Effector memory CD4-positive, alpha-beta T cell (primary cell): ENCODE measurements at regions not wholly inside any gene's neighbourhood (a gene's known extent, or its start where the extent isn't known, plus 50 kb on each side); places are given as distances from the start of the nearest gene placed in this dataset.

Source experiments
- DNase-seq, 3 donors: peaks; one replicate each; pipeline ENCODE4 v3.0.0-alpha.2; 2020
- H3K27ac ChIP-seq: 2 replicates; pipeline ENCODE4 v1.7.0; 2013; ENCODE audit warnings: mild to moderate bottlenecking, low read length, moderate library complexity; ENCODE audit not compliant: insufficient read depth, poor library complexity, severe bottlenecking
- H3K27me3 ChIP-seq: replicated peaks from 2 replicates; pipeline ENCODE4 v1.7.0; 2013; ENCODE audit warnings: mild to moderate bottlenecking, low read length; ENCODE audit not compliant: insufficient read depth, control insufficient read depth, poor library complexity, severe bottlenecking
- H3K36me3 ChIP-seq: 2 replicates; pipeline ENCODE4 v1.7.0; 2013; ENCODE audit warnings: mild to moderate bottlenecking, low read length, moderate library complexity; ENCODE audit not compliant: control insufficient read depth, insufficient read depth
- H3K4me1 ChIP-seq: 2 replicates; pipeline ENCODE4 v1.7.0; 2013; ENCODE audit warnings: low read length, mild to moderate bottlenecking; ENCODE audit not compliant: control insufficient read depth, insufficient read depth, poor library complexity, severe bottlenecking
- H3K4me3 ChIP-seq: 2 replicates; pipeline ENCODE4 v1.7.0; 2013; ENCODE audit warnings: low read length, low read depth, mild to moderate bottlenecking; ENCODE audit not compliant: insufficient read depth, poor library complexity, severe bottlenecking
- H3K9me3 ChIP-seq: 2 replicates; pipeline ENCODE4 v1.7.0; 2013; ENCODE audit warnings: mild to moderate bottlenecking, low read length, moderate library complexity; ENCODE audit not compliant: control insufficient read depth

- no peak overlapping the region for H3K27ac ChIP-seq
- H3K4me1 ChIP-seq, result no peaks in the 10 kb centered on the region
- no peak overlapping the region for H3K4me3 ChIP-seq
- no peaks in the 10 kb centered on the region for H3K36me3 ChIP-seq
- no peaks in the 10 kb centered on the region for H3K27me3 ChIP-seq
- H3K9me3 ChIP-seq, result no peaks in the 10 kb centered on the region
- no peak for DNase-seq
Measured at GRCh38 chr2:136530146-136530545, 235.2 kb upstream of the THSD7B start.

- H3K9me3 ChIP-seq, result no peaks in the 10 kb centered on the region
- H3K4me3 ChIP-seq, result no peak overlapping the region
- DNase-seq, result no peak
- H3K36me3 ChIP-seq, result no peaks in the 10 kb centered on the region
- no peak overlapping the region for H3K27ac ChIP-seq
- no peaks in the 10 kb centered on the region for H3K4me1 ChIP-seq
- no peaks in the 10 kb centered on the region for H3K27me3 ChIP-seq
Measured at GRCh38 chr2:136527560-136527959, 237.8 kb upstream of the THSD7B start.

GRCh38 chr2:136522724-136523123 lies 242.6 kb upstream of the THSD7B start:
- no peaks in the 10 kb centered on the region for H3K36me3 ChIP-seq
- H3K9me3 ChIP-seq, result no peaks in the 10 kb centered on the region
- no peak for DNase-seq
- no peaks in the 10 kb centered on the region for H3K27me3 ChIP-seq
- H3K4me1 ChIP-seq, result no peaks in the 10 kb centered on the region
- no peak overlapping the region for H3K4me3 ChIP-seq
- no peak overlapping the region for H3K27ac ChIP-seq

- Histone ChIP-seq H3K36me3 (no peaks in the 10 kb centered on the region), H3K27me3 (no peaks in the 10 kb centered on the region), H3K4me1 (no peaks in the 10 kb centered on the region), H3K9me3 (no peaks in the 10 kb centered on the region), H3K4me3 (no peak overlapping the region), H3K27ac (no peak overlapping the region)
- no peak for DNase-seq
Measured at GRCh38 chr2:136517716-136518115, 247.6 kb upstream of the THSD7B start.

GRCh38 chr2:136510244-136510643 lies 255.1 kb upstream of the THSD7B start:
- Histone ChIP-seq H3K4me3 (no peak overlapping the region), H3K27me3 (no peaks in the 10 kb centered on the region), H3K27ac (no peak overlapping the region), H3K36me3 (no peaks in the 10 kb centered on the region), H3K9me3 (no peaks in the 10 kb centered on the region), H3K4me1 (no peaks in the 10 kb centered on the region)
- no peak for DNase-seq

GRCh38 chr2:136505462-136505861 lies 259.9 kb upstream of the THSD7B start:
- DNase-seq, result no peak
- Histone ChIP-seq H3K36me3 (no peaks in the 10 kb centered on the region), H3K9me3 (no peaks in the 10 kb centered on the region), H3K27me3 (no peaks in the 10 kb centered on the region), H3K4me3 (no peak overlapping the region), H3K4me1 (no peaks in the 10 kb centered on the region), H3K27ac (no peak overlapping the region)

- no peaks in the 10 kb centered on the region for H3K27me3 ChIP-seq
- H3K9me3 ChIP-seq, result no peaks in the 10 kb centered on the region
- no peaks in the 10 kb centered on the region for H3K4me1 ChIP-seq
- H3K36me3 ChIP-seq, result no peaks in the 10 kb centered on the region
- no peak for DNase-seq
- H3K4me3 ChIP-seq, result no peak overlapping the region
- no peak overlapping the region for H3K27ac ChIP-seq
Measured at GRCh38 chr2:136502660-136503059, 262.7 kb upstream of the THSD7B start.

GRCh38 chr2:136497709-136498108 lies 267.6 kb upstream of the THSD7B start:
- H3K4me3 ChIP-seq, result no peak overlapping the region
- no peaks in the 10 kb centered on the region for H3K9me3 ChIP-seq
- H3K27me3 ChIP-seq, result no peaks in the 10 kb centered on the region
- DNase-seq, result no peak
- no peak overlapping the region for H3K27ac ChIP-seq
- H3K36me3 ChIP-seq, result no peaks in the 10 kb centered on the region
- no peaks in the 10 kb centered on the region for H3K4me1 ChIP-seq

- no peaks in the 10 kb centered on the region for H3K9me3 ChIP-seq
- no peak for DNase-seq
- no peaks in the 10 kb centered on the region for H3K27me3 ChIP-seq
- H3K36me3 ChIP-seq, result no peaks in the 10 kb centered on the region
- no peaks in the 10 kb centered on the region for H3K4me1 ChIP-seq
- no peak overlapping the region for H3K4me3 ChIP-seq
- no peak overlapping the region for H3K27ac ChIP-seq
Measured at GRCh38 chr2:136496966-136497365, 268.4 kb upstream of the THSD7B start.

GRCh38 chr2:136495636-136496035 lies 269.7 kb upstream of the THSD7B start:
- DNase-seq, result no peak
- Histone ChIP-seq H3K36me3 (no peaks in the 10 kb centered on the region), H3K27me3 (no peaks in the 10 kb centered on the region), H3K4me3 (no peak overlapping the region), H3K4me1 (no peaks in the 10 kb centered on the region), H3K27ac (no peak overlapping the region), H3K9me3 (no peaks in the 10 kb centered on the region)

- Histone ChIP-seq H3K9me3 (no peaks in the 10 kb centered on the region), H3K27me3 (no peaks in the 10 kb centered on the region), H3K4me1 (no peaks in the 10 kb centered on the region), H3K27ac (no peak overlapping the region), H3K4me3 (no peak overlapping the region), H3K36me3 (no peaks in the 10 kb centered on the region)
- DNase-seq, result no peak
Measured at GRCh38 chr2:136492901-136493300, 272.4 kb upstream of the THSD7B start.
